GM18508 (cell line): ENCODE measurements at regions not wholly inside any gene's neighbourhood (a gene's known extent, or its start where the extent isn't known, plus 50 kb on each side); places are given as distances from the start of the nearest gene placed in this dataset.

Source experiments
- ATAC-seq: cut with Tn5 transposase; IDR thresholded peaks from one replicate; pipeline ENCODE4 v1.9.1; 2021; ENCODE audit warnings: moderate number of reproducible peaks; ENCODE audit not compliant: insufficient read depth, unreplicated experiment

- no peak for ATAC-seq
Observed at GRCh38 chr19:28864024-28864503, 348.9 kb downstream of the UQCRFS1 start.

DNA sequence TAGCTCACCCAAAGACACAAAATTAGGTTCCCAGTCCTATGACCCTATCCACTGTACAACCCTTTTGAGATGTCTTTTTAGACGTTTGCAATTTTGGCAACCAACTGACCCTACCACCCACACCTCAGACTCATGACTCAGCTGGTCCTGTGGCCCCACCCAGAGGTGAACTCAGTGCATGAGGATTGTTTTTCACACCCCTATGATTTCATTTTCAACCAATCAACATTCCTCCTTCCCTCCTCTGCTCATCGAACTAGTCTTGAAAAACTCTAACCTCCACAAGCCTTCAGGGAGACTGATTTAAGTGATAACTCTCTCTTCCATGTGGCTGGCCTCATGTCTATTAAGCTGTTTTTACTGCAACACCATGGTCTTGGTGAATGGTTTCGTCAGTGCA lies 350.7 kb downstream of the UQCRFS1 start:
- ATAC-seq: no peak

- no peak for ATAC-seq
Observed at GRCh38 chr19:28859811-28860210, 353.1 kb downstream of the UQCRFS1 start.

- ATAC-seq: no peak
Observed at GRCh38 chr19:28858933-28859332, 354.0 kb downstream of the UQCRFS1 start.

DNA sequence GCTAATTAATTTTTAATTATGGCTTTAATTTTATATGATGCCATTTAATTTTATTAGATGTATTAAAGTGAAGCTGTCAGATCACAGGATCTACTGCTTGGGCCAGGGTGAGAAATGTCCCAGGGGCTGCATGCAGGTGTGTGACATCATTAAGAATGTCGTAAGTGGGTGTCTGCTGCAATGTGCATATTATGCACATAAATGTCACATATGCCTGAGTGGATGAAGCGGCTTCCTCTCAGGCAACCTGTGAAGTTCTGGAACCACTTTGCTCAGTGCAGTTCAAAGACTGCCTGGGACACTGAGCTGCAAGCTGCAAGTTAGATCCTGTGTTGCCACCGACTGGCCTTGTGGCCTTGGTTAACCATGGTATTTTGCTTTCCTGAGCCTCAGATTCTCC lies 355.0 kb downstream of the UQCRFS1 start:
- no peak for ATAC-seq

- ATAC-seq: no peak
Observed at GRCh38 chr19:28855216-28855615, 357.7 kb downstream of the UQCRFS1 start.

- ATAC-seq: no peak
Observed at GRCh38 chr19:28847468-28847867, 365.5 kb downstream of the UQCRFS1 start.

GRCh38 chr19:28846094-28846812 lies 366.7 kb downstream of the UQCRFS1 start:
- ATAC-seq: no peak

- ATAC-seq: no peak
Observed at GRCh38 chr19:28843761-28844492, 369.0 kb downstream of the UQCRFS1 start.

GRCh38 chr19:28841531-28841930 lies 371.4 kb downstream of the UQCRFS1 start:
- ATAC-seq: no peak

DNA sequence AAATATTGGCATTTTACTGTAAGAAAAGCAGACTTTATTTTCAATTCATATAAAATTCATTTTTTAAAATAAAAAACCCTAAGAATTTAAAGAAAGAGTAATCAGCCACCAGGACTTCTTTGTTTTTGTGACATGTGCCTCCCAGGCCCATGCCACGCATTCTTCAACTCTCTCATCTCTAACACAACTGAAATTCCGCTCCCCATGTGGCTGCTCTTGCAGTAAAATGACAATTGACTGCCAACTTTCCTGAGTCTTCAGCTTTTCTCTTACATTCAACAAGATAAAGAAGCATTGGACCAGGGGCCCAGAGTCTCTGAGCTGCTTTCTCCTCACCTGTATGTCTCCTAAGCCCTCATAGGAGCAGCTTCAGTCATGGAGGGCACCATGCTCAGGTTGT lies 372.1 kb downstream of the UQCRFS1 start:
- no peak for ATAC-seq

GRCh38 chr19:28839455-28839854 lies 373.5 kb downstream of the UQCRFS1 start:
- no peak for ATAC-seq

GRCh38 chr19:28838909-28839308 lies 374.0 kb downstream of the UQCRFS1 start:
- ATAC-seq: no peak

DNA sequence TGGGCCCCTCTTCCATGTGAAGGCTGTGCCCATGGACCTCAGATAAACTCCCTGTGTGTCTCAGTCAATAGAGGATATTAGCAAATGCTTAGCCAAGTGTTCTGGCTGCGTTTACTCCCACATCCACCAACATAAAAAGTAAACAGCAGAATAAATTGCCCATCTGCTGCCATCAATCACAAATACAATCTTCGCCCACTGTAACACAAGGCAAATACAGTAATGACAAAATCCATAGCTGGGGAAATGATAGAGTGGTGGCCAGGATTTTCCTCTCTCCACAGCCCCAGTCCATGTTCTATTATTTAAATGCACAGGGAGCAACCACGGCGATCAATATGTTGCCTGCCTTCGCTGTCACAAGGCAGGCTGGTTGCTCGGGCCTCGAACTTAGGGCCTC lies 376.5 kb downstream of the UQCRFS1 start:
- no peak for ATAC-seq

DNA sequence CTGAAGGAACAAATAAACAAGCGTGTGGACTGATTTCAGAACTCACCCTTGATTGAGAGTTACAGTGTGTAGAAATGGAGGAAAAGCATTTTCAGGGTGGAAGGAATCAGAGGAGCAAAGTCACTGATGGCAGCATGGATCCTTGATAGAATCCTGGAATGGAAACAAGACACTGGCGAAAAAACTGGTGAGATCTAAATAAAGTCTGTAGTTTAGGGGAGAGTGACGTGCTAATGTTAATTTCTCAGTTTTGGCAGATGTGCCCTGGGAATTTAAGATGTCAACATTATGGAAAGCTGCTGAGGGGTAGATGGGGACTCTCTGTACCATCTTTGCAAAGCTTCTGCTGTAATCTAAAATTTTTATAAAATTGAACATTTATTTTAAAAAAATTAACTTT lies 378.0 kb downstream of the UQCRFS1 start:
- no peak for ATAC-seq

DNA sequence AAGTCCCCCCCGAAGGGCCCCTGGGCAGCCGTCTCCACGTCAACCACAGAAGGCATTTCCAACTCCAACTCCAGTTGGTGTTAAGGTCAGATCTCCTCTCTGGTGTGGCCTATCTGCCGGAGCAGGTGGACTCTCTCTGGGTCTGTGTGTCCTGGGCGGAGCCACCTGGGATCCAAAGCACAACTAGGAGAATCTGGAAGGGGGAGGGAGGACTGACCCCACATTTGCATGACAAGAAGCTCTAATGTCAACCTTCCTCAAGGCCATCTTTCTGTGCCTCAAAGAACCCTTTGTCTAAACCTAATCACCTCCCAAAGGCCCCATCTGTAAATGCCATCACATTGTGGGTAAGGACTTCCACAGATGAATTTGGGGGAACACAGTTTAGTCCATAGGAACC lies 381.5 kb downstream of the UQCRFS1 start:
- no peak for ATAC-seq

GRCh38 chr19:28829762-28830161 lies 383.2 kb downstream of the UQCRFS1 start:
- no peak for ATAC-seq

DNA sequence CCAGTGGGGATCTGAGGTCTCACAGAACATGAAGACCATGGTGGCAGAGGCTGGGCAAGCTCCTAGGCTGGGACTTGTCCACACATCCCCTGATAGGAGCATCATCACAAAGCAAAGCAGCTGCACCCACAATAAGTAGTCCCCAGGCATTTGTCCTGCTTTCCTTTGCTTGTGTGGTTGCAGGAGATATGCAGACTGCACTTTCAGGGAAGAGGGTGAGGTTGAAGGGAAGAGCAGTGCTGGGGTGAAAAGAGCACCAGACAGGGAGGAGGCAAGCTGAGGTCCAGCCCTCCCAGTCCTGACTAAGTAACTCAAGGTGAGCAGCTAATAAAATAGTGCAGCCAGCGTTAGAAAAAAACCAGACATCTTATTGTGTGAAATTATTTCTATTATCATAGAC lies 383.6 kb downstream of the UQCRFS1 start:
- no peak for ATAC-seq

DNA sequence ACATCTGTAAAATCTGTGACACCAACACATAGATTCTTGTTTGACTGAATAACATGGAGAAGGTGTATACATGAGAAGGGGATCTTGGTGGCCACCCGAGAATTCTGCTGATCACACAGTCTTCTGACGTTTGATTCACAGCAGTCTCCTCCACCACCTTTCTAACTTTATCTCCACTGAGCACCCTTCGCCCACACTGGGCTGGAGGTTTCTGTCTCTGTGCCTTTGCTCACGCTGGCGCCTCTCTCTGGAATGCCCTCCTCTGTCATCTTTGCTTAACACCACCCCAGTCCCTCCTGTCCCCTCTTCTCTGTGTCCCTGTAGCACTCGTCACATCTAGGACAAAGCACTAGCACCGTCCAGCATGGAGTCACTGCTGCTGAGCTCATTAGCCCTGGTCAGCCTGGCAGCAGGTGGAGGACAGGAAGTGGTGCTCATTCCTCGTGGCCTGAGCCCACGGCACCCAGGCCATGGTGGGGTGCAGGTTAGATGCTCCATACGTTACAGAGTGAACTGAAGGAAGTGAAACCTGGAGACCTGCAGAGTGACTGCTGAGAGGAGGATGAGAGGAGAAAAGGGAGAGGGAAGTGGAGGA lies 384.6 kb downstream of the UQCRFS1 start:
- no peak for ATAC-seq

DNA sequence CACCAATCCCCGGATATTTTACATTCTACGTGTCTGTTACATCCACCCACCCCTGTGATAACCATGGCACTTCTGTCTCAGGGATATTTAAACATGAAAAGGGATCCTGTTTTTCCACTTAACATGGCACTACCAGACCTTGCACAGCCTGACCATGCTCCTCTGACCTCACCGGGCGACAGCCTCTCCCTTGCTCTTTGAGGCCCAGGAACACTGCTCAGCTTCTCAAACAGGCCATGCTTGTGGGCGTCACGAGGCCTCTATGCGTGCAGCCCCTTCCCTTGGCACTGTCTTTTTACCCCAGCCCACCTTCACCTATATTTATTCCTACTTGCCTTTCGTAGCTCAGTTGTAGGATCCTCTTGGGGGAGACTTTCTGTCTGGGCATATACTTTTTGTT lies 385.6 kb downstream of the UQCRFS1 start:
- no peak for ATAC-seq

DNA sequence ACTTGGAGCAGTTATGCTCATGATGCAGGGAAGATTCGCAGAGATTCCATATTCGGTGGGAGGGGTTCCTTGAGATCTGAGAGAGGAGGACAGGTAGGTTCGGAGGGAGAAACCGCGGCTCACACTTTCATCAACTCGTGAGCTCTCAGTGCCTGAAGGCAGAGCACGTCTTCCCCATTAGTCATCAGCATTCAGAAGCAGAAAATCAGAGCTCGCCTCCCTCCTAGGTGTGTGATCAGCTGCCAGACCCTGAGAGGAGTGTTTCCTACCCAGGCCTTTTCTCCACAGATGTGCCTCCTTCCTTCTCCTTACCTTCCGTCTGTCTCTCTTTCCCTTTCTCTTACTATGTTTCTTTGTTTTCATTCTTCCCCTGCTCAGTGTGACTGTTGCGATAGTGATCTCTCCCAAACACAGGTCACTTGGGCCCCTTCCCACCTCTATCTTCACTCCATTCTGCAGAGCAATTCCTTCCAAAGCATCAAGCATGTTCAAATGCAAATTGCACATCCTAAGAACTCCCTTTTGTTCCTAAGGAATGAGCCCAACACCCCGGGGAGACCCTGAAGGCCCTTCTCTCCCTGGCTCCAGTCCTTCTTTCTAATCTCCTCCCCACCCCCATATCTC lies 389.5 kb downstream of the UQCRFS1 start:
- no peak for ATAC-seq
